ENCODE measurements at regions not wholly inside any gene's neighbourhood (a gene's known extent, or its start where the extent isn't known, plus 50 kb on each side); places are given as distances from the start of the nearest gene placed in this dataset.
"Not testable (repeated sequence)": the region's sequence is repeated elsewhere in the genome, so short reads cannot be mapped to it uniquely, and the experiment has no call there.

DNA sequence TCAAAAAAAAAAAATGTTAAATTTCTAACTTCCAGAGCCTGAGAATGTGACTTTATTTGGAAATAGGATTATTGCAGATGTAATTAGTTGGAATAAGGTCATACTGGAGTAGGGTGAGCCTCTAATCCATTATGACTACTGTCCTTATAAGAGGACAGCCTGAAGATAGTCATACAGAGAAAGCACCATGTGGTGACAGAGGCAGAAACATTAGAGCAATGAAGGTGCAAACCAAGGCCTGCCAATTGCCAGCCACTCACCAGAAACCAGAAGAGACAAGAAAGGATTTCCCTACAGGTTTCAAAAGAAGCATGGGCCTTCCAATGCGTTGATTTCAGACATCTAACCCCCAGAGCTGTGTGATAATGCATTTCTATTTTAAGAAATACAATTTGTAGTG, 659.2 kb upstream of the CHD1 start:
- H3K27ac ChIP-seq = no peak overlapping the region
- TF ChIP-seq, protein P1, sequence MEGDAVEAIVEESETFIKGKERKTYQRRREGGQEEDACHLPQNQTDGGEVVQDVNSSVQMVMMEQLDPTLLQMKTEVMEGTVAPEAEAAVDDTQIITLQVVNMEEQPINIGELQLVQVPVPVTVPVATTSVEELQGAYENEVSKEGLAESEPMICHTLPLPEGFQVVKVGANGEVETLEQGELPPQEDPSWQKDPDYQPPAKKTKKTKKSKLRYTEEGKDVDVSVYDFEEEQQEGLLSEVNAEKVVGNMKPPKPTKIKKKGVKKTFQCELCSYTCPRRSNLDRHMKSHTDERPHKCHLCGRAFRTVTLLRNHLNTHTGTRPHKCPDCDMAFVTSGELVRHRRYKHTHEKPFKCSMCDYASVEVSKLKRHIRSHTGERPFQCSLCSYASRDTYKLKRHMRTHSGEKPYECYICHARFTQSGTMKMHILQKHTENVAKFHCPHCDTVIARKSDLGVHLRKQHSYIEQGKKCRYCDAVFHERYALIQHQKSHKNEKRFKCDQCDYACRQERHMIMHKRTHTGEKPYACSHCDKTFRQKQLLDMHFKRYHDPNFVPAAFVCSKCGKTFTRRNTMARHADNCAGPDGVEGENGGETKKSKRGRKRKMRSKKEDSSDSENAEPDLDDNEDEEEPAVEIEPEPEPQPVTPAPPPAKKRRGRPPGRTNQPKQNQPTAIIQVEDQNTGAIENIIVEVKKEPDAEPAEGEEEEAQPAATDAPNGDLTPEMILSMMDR (IDR thresholded peaks at IDR 0.05) = no peak
- TF ChIP-seq ZFX (IDR thresholded peaks at IDR 0.05; ENCODE audit: borderline replicate concordance) = no peak

DNA sequence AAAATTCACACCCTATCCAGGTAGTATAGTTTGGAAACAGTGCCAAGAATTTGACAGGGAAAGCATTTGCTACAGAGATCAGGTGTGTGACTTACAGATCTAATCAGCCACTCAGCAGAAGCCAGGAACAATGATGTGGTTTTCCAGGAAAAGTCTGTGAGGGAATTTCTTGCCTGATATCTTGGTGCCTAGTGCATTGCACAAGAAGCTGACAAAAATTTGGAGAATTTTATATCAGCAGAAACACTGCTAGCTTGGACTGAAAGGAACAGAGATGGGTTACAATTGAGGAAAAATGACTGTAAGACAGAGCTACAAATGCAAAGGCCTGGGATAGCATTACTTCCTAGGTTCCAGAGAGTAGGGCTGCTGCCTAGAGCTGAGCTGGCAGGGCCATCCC, 658.1 kb upstream of the CHD1 start:
- TF ChIP-seq, protein P1 (IDR thresholded peaks at IDR 0.05) = no peak
- H3K27ac ChIP-seq = no peak overlapping the region

DNA sequence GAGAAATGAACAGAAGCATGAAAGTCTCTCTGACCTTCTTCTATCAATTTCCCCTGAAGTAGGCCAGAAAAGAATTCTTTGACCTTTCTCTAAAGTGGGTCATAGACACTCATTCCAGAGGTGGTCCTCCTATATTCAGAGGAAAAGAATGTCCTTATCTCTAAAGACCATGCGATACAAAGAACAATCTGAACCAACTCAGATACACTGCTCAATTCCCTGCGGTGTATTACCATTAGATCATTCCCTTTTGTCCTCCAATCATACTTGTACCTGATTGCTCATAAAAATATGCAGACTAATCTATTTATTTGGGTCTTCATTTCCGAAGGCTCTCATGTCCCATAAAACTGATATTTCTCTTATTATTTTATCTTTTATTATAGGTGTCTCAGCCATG, 652.4 kb upstream of the CHD1 start:
- not testable (repeated sequence) for H3K27ac ChIP-seq

DNA sequence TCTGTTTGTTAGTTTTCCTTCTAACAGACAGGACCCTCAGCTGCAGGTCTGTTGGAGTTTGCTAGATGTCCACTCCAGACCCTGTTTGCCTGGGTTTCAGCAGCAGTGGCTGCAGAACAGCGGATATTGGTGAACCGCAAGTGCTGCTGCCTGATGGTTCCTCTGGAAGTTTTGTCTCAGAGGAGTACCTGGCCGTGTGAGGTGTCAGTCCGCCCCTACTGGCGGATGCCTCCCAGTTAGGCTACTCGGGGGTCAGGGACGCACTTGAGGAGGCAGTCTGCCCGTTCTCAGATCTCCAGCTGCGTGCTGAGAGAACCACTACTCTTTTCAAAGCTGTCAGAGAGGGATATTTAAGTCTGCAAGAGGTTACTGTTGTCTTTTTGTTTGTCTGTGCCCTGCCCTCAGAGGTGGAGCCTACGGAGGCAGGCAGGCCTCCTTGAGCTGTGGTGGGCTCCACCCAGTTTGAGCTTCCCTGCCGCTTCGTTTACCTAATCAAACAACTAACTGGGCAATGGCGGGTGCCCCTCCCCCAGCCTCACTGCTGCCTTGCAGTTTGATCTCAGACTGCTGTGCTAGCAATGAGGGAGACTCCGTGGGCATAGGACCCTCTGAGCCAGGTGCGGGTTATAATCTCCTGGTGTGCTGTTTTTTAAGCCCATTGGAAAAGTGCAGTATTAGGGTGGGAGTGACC, 634.3 kb upstream of the CHD1 start:
- not testable (repeated sequence) for H3K27ac ChIP-seq

DNA sequence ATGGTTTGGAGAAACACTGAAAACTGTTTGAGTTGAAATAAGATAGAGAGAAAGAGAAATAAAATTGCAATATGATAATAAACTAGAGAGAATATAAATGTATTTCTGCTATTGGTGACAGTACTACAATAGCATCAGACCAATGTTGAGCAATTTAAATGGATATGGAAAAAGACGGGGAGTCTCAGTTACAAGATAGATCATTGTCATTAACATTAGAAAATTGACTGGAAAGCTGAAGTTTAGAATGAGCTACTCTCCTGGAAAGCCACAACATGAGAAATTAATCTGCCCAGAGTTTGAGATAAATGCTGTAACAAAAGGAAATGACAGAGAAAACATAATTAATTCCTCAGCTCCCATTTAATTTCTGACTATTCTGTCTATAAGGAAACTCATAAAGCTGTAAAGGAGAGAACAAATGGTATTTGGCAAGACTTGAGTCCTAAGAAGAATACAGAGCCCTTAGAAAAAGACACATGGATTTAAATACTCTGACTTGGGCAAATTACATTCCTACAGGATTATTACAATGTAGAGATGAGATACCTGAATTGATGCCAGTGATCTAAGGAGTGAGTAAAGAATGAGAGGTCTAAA, 624.5 kb upstream of the CHD1 start:
- TF ChIP-seq, protein P1 (IDR thresholded peaks at IDR 0.05) = no peak
- H3K27ac ChIP-seq = no peak overlapping the region

DNA sequence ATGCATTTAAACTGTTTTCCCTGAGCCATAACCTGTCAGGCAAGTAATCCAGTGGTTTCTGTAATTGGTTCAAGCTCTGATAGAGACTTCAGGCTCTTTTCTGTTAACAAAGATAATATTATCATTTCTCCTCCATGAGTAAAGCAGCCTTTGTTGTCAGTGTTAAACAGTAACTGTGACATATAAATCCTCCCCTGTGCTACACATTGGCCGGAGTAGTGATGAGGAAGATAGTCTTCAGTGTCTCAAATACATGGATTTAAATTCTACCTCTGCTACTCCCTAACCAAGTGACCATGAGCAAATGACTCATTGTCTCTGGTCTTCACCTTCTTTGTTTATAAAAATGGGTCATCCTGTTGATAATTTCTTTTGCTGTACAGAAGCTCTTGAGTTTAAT, 615.5 kb upstream of the CHD1 start:
- H3K27ac ChIP-seq = no peak overlapping the region
- TF ChIP-seq, protein P1 (IDR thresholded peaks at IDR 0.05) = no peak
- TF ChIP-seq ZFX (IDR thresholded peaks at IDR 0.05; ENCODE audit: borderline replicate concordance) = no peak

DNA sequence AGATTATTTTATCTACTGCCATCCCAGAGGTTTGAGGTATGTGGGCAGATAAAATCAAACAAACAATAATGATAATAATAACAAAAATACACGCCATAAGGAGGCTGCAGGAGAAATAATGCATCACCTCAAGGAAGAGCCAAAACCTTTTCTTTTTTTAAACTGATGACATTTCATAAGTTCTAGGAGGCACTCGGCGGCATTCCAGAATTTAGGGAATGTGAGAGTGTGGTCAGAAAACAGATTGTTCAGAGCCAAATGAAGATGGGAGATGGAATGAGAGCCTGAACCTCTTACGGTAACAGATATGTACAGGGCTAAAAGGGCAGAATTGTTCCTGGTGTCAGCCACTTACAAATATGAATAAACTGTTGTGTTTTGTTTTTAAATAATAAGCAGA, 615.0 kb upstream of the CHD1 start:
- TF ChIP-seq, protein P1 (IDR thresholded peaks at IDR 0.05) = no peak
- TF ChIP-seq ZFX (IDR thresholded peaks at IDR 0.05; ENCODE audit: borderline replicate concordance) = no peak
- no peak overlapping the region for H3K27ac ChIP-seq

DNA sequence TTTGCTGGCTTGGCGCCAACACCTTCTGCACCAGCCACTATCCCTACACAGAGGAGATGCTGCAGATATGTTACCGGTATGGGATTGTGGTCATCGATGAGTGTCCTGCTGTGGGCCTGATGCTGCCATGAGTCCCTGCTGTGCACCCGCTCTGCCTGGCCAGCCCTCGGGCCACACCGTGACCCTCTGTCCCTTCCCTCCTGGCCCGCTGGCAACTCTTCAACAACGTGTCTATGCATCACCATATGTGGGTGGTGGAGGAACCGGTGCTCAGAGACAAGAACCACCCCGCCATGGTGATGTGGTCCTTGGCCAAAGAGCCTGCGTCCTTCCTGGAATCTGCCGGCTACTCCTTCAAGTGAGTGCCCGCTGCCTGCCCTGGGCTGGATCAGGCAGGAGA, 605.4 kb upstream of the CHD1 start:
- not testable (repeated sequence) for H3K27ac ChIP-seq

DNA sequence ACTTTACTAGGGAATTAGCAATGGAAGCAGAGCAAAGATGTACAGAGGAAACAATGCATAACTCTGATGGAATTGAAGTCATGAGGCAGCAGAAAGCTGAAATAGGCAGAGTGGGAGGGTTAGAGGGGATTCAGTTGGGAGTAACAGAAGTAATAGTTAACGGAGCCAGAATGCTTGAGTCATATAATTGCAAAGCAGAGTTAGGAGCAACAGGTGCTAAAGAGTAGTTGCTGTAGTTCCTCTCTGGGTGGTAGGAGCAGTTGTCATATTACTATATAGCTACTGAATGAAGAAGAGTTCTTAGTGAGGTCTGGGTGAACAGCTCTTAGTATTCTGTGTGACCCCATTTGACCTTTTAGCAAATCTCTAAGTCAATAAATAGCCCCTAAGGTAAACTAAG, 592.9 kb upstream of the CHD1 start:
- not testable (repeated sequence) for H3K27ac ChIP-seq

DNA sequence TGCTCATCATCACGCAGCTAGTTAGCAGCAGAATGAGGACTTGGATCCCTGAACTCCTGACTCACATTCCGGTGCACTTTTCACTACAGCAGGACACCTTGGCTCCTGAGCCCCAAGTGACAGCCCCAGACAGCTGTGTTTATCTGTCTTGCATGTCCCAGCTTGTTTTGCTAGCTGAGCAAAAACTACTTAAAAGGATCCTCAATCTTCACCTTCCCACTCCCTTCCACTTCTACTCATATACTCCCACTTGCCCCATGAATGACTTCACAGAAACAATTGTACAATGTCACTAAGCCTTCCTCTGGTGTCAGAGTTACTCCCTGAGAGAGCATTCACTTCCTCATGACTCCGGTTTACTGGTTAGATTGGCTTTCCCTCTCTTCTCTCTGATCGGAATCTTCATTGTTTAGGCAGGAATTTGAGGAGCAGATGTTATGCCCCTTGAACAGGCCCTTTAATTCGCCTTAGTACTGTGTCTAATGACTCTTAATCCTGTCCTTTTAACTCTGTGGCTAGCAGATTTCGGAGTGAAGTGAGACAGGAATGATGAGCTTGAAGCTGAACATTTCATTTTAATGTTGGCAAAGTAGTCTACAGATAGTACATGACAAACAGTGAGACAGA, 587.2 kb upstream of the CHD1 start:
- H3K27ac ChIP-seq = not testable (repeated sequence)

DNA sequence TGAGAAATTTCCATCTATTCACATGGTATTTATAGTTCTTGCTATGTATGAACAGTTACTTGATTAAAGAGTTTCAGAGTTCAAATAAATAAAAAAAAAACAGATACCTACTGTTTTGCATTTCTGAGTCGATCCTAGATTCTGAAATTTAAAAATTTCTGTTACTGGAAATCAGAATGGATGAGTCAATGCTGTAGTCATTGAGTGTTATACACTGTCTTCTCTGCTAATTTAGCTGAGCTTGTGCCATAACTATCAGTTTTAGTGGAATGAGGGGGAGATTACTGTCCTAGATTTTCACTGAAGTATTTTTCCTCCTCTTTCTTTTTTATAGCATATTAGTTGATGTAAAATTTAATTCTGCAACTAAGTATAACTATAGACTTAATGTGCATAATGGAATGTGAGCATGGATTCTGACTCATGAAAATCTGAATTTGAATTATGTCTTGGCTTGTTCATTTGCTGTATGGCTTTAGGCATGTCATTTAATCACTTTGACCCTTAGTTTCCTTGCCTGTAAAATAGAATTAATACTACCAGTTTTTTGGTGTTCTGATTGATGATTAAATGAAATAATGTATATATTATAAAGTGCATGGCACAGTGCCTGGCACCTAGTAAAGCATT, 581.5 kb upstream of the CHD1 start:
- not testable (repeated sequence) for H3K27ac ChIP-seq

DNA sequence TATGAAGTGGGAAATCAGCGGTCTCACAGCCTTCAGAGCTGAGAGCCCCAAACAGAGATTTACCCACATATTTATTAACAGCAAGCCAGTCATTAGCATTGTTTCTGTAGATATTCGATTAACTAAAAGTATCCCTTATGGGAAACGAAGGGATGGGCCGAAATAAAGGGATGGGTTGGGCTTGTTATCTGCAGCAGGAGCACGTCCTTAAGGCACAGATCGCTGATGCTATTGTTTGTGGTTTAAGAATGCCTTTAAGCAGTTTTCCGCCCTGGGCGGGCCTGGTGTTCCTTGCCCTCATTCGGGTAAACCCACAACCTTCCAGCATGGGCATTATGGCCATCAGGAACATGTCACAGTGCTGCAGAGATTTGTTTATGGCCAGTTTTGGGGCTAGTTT, 580.3 kb upstream of the CHD1 start:
- H3K27ac ChIP-seq = not testable (repeated sequence)

DNA sequence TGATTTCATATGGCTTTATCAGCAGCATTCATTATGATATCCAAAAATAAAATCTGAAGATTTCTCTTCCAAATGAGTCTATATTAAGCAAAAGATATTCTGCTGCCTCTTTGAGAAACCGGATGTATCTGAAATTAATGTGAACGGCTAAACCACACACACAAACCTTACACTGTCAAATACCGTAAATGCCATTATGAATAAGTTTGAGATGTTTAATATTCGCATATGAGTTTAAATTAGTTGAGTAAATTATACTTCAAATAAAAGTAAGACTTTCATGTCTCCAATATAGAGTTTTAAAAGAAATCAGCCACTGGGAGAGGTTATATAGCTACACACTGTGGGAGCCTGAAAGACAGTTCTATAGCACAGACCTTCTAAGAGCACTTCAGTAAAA, 566.6 kb upstream of the CHD1 start:
- not testable (repeated sequence) for H3K27ac ChIP-seq

DNA sequence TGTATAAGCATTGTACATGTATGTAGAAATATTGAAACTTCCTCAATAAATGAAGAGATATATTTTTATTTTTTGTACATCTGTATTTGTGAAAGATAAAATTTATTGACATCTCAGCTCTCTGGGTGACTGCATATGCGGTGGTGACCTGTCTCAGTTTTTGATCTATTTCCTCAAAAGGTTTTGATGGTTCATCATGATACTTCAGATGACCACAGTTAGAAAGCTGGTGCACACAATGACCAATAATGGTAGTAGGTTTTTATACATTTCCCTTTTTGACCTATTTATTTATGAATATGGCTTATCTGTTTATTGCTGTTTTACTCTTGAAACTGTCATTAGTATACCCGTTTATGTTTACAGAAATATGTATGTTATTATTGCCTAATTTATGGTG, 549.6 kb upstream of the CHD1 start:
- not testable (repeated sequence) for H3K27ac ChIP-seq
